ENCODE measurements at regions not wholly inside any gene's neighbourhood (a gene's known extent, or its start where the extent isn't known, plus 50 kb on each side); places are given as distances from the start of the nearest gene placed in this dataset.

DNA sequence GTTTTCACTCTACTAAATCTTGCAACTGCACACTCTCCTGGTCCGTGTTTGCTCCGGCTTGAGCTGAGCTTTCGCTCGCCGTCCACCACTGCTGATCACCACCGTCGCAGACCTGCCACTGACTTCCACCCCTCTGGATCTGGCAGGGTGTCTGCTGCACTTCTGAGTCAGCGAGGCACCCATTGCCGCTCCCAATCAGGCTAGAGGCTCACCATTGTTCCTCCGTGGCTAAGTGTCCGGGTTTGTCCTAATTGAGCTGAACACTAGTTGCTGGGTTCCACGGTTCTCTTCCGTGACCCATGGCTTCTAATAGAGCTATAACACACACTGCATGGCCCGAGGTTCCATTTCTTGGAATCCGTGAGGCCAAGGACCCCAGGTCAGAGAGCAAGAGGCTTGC, 98.6 kb upstream of the GPR6 start:
- Histone ChIP-seq H3K79me2 (replicated peaks; ENCODE audit: insufficient read depth) (no peaks in the 10 kb centered on the region), H3F3A (replicated peaks; ENCODE audit: low read depth) (no peaks in the 10 kb centered on the region), H3K4me1 (ENCODE audit: insufficient read depth) (no peaks in the 10 kb centered on the region), H3K9me2 (ENCODE audit: insufficient read depth) (0 out of 2 replicates have a peak, but pooled peaks cover 5% of the 10 kb centered on the region), H3K27ac (ENCODE audit: low read depth) (no peak overlapping the region), H4K20me1 (replicated peaks; ENCODE audit: insufficient read depth) (no peaks in the 10 kb centered on the region), H3K4me3 (no peak overlapping the region), H2AFZ (no peak overlapping the region), H3K27me3 (ENCODE audit: insufficient read depth) (no peaks in the 10 kb centered on the region), H3K4me2 (no peak overlapping the region), H3K36me3 (ENCODE audit: insufficient read depth) (no peaks in the 10 kb centered on the region; the same call in 1 of the 2 replicates)
- no peak for ATAC-seq
- H3K27ac Mint-ChIP-seq, result no peak overlapping the region
- peaks cover 3% of the 10 kb centered on the region for H3K27me3 Mint-ChIP-seq (ENCODE audit: insufficient read depth, low read depth, poor library complexity)
- H3K4me1 Mint-ChIP-seq, result peaks cover 3% of the 10 kb centered on the region; the same call in 1 of the 3 replicates
- no peak for TF ChIP-seq EZH2 (IDR thresholded peaks at IDR 0.05; ENCODE audit: low read depth, unreplicated experiment)
- no peak for TF ChIP-seq CREB1 (CRISPR knock-in tag; IDR thresholded peaks at IDR 0.05; ENCODE audit: low read depth)
- no peak for TF ChIP-seq NANOG (IDR thresholded peaks at IDR 0.05; ENCODE audit: borderline replicate concordance)
- no peak for TF ChIP-seq ZNF331 (CRISPR knock-in tag; IDR thresholded peaks at IDR 0.05; ENCODE audit: low read depth)
- TF ChIP-seq, protein P1, sequence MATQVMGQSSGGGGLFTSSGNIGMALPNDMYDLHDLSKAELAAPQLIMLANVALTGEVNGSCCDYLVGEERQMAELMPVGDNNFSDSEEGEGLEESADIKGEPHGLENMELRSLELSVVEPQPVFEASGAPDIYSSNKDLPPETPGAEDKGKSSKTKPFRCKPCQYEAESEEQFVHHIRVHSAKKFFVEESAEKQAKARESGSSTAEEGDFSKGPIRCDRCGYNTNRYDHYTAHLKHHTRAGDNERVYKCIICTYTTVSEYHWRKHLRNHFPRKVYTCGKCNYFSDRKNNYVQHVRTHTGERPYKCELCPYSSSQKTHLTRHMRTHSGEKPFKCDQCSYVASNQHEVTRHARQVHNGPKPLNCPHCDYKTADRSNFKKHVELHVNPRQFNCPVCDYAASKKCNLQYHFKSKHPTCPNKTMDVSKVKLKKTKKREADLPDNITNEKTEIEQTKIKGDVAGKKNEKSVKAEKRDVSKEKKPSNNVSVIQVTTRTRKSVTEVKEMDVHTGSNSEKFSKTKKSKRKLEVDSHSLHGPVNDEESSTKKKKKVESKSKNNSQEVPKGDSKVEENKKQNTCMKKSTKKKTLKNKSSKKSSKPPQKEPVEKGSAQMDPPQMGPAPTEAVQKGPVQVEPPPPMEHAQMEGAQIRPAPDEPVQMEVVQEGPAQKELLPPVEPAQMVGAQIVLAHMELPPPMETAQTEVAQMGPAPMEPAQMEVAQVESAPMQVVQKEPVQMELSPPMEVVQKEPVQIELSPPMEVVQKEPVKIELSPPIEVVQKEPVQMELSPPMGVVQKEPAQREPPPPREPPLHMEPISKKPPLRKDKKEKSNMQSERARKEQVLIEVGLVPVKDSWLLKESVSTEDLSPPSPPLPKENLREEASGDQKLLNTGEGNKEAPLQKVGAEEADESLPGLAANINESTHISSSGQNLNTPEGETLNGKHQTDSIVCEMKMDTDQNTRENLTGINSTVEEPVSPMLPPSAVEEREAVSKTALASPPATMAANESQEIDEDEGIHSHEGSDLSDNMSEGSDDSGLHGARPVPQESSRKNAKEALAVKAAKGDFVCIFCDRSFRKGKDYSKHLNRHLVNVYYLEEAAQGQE (IDR thresholded peaks at IDR 0.05; ENCODE audit: unreplicated experiment), result no peak
- TF ChIP-seq, protein P2, sequence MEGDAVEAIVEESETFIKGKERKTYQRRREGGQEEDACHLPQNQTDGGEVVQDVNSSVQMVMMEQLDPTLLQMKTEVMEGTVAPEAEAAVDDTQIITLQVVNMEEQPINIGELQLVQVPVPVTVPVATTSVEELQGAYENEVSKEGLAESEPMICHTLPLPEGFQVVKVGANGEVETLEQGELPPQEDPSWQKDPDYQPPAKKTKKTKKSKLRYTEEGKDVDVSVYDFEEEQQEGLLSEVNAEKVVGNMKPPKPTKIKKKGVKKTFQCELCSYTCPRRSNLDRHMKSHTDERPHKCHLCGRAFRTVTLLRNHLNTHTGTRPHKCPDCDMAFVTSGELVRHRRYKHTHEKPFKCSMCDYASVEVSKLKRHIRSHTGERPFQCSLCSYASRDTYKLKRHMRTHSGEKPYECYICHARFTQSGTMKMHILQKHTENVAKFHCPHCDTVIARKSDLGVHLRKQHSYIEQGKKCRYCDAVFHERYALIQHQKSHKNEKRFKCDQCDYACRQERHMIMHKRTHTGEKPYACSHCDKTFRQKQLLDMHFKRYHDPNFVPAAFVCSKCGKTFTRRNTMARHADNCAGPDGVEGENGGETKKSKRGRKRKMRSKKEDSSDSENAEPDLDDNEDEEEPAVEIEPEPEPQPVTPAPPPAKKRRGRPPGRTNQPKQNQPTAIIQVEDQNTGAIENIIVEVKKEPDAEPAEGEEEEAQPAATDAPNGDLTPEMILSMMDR (conservative IDR thresholded peaks at IDR 0.05; ENCODE audit: low read depth in 2 of 2), result no peak
- no peak for TF ChIP-seq EZH2phosphoT487 (IDR thresholded peaks at IDR 0.05; ENCODE audit: unreplicated experiment)
- TF ChIP-seq ZNF114 (CRISPR knock-in tag; IDR thresholded peaks at IDR 0.05), result no peak
- TF ChIP-seq, protein P3, sequence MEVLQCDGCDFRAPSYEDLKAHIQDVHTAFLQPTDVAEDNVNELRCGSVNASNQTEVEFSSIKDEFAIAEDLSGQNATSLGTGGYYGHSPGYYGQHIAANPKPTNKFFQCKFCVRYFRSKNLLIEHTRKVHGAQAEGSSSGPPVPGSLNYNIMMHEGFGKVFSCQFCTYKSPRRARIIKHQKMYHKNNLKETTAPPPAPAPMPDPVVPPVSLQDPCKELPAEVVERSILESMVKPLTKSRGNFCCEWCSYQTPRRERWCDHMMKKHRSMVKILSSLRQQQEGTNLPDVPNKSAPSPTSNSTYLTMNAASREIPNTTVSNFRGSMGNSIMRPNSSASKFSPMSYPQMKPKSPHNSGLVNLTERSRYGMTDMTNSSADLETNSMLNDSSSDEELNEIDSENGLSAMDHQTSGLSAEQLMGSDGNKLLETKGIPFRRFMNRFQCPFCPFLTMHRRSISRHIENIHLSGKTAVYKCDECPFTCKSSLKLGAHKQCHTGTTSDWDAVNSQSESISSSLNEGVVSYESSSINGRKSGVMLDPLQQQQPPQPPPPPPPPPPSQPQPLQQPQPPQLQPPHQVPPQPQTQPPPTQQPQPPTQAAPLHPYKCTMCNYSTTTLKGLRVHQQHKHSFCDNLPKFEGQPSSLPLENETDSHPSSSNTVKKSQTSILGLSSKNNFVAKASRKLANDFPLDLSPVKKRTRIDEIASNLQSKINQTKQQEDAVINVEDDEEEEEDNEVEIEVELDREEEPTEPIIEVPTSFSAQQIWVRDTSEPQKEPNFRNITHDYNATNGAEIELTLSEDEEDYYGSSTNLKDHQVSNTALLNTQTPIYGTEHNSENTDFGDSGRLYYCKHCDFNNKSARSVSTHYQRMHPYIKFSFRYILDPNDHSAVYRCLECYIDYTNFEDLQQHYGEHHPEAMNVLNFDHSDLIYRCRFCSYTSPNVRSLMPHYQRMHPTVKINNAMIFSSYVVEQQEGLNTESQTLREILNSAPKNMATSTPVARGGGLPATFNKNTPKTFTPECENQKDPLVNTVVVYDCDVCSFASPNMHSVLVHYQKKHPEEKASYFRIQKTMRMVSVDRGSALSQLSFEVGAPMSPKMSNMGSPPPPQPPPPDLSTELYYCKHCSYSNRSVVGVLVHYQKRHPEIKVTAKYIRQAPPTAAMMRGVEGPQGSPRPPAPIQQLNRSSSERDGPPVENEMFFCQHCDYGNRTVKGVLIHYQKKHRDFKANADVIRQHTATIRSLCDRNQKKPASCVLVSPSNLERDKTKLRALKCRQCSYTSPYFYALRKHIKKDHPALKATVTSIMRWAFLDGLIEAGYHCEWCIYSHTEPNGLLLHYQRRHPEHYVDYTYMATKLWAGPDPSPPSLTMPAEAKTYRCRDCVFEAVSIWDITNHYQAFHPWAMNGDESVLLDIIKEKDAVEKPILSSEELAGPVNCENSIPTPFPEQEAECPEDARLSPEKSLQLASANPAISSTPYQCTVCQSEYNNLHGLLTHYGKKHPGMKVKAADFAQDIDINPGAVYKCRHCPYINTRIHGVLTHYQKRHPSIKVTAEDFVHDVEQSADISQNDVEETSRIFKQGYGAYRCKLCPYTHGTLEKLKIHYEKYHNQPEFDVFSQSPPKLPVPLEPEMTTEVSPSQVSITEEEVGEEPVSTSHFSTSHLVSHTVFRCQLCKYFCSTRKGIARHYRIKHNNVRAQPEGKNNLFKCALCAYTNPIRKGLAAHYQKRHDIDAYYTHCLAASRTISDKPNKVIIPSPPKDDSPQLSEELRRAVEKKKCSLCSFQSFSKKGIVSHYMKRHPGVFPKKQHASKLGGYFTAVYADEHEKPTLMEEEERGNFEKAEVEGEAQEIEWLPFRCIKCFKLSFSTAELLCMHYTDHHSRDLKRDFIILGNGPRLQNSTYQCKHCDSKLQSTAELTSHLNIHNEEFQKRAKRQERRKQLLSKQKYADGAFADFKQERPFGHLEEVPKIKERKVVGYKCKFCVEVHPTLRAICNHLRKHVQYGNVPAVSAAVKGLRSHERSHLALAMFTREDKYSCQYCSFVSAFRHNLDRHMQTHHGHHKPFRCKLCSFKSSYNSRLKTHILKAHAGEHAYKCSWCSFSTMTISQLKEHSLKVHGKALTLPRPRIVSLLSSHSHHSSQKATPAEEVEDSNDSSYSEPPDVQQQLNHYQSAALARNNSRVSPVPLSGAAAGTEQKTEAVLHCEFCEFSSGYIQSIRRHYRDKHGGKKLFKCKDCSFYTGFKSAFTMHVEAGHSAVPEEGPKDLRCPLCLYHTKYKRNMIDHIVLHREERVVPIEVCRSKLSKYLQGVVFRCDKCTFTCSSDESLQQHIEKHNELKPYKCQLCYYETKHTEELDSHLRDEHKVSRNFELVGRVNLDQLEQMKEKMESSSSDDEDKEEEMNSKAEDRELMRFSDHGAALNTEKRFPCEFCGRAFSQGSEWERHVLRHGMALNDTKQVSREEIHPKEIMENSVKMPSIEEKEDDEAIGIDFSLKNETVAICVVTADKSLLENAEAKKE (CRISPR knock-in tag; IDR thresholded peaks at IDR 0.05), result no peak
- TF ChIP-seq POLR2AphosphoS5 (IDR thresholded peaks at IDR 0.05; ENCODE audit: low read depth), result no peak
- no peak for TF ChIP-seq STAT1 (IDR thresholded peaks at IDR 0.05; ENCODE audit: unreplicated experiment)
- TF ChIP-seq, protein P4, sequence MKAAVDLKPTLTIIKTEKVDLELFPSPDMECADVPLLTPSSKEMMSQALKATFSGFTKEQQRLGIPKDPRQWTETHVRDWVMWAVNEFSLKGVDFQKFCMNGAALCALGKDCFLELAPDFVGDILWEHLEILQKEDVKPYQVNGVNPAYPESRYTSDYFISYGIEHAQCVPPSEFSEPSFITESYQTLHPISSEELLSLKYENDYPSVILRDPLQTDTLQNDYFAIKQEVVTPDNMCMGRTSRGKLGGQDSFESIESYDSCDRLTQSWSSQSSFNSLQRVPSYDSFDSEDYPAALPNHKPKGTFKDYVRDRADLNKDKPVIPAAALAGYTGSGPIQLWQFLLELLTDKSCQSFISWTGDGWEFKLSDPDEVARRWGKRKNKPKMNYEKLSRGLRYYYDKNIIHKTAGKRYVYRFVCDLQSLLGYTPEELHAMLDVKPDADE (IDR thresholded peaks at IDR 0.05), result no peak
- TF ChIP-seq JUNB (IDR thresholded peaks at IDR 0.05; ENCODE audit: unreplicated experiment), result no peak
- DNase-seq (ENCODE audit: low spot score), result no peak
- no peak overlapping the region for H3K4me3 Mint-ChIP-seq
- peaks cover 39% of the 10 kb centered on the region for H3K9me3 Mint-ChIP-seq
- H3K36me3 Mint-ChIP-seq (ENCODE audit: low read depth), result peaks cover 32% of the 10 kb centered on the region

All from GM23338 (cell line).